Parathyroid adenoma (tissue), 2 donors: ENCODE measurements at regions not wholly inside any gene's neighbourhood (a gene's known extent, or its start where the extent isn't known, plus 50 kb on each side); places are given as distances from the start of the nearest gene placed in this dataset.

ENCODE experiments used
- H2AFZ ChIP-seq: fragments of 300-600 bp; sonication (generic); one replicate; pipeline ENCODE4 v1.7.0; 2017; ENCODE audit warnings: antibody characterized with exemption, mild to moderate bottlenecking
- H3K27ac ChIP-seq: fragments of 300-600 bp; sonication (generic); one replicate; pipeline ENCODE4 v1.7.0; 2017
- H3K27me3 ChIP-seq: fragments of 300-600 bp; sonication (generic); one replicate; pipeline ENCODE4 v1.7.0; 2017; ENCODE audit warnings: low read length; ENCODE audit not compliant: control insufficient read depth, insufficient read depth
- H3K36me3 ChIP-seq: fragments of 300-600 bp; sonication (generic); one replicate; pipeline ENCODE4 v1.7.0; 2017; ENCODE audit warnings: low read length; ENCODE audit not compliant: control insufficient read depth, insufficient read depth
- H3K4me1 ChIP-seq: fragments of 300-600 bp; sonication (generic); one replicate; pipeline ENCODE4 v1.7.0; 2017; ENCODE audit warnings: control low read depth
- H3K4me2 ChIP-seq: fragments of 300-600 bp; sonication (generic); one replicate; pipeline ENCODE4 v1.7.0; 2017; ENCODE audit warnings: low read length
- H3K4me3 ChIP-seq: fragments of 300-600 bp; sonication (generic); one replicate; pipeline ENCODE4 v1.7.0; 2017; ENCODE audit warnings: low read depth, low read length
- H3K79me2 ChIP-seq: fragments of 300-600 bp; sonication (generic); one replicate; pipeline ENCODE4 v1.7.0; 2017; ENCODE audit warnings: control low read depth
- H3K9ac ChIP-seq: fragments of 300-600 bp; sonication (generic); one replicate; pipeline ENCODE4 v1.7.0; 2017; ENCODE audit warnings: mild to moderate bottlenecking
- H3K9me3 ChIP-seq: fragments of 300-600 bp; sonication (generic); one replicate; pipeline ENCODE4 v1.7.0; 2017; ENCODE audit warnings: low read length; ENCODE audit not compliant: control insufficient read depth
- TF ChIP-seq, protein P1 (sequence below): fragments of 300-600 bp; sonication (generic); IDR thresholded peaks from one replicate; pipeline ENCODE4 v1.7.0; 2017; ENCODE audit warnings: antibody characterized with exemption, mild to moderate bottlenecking
- donor health status: primary hyperparathyroidism.

DNA sequence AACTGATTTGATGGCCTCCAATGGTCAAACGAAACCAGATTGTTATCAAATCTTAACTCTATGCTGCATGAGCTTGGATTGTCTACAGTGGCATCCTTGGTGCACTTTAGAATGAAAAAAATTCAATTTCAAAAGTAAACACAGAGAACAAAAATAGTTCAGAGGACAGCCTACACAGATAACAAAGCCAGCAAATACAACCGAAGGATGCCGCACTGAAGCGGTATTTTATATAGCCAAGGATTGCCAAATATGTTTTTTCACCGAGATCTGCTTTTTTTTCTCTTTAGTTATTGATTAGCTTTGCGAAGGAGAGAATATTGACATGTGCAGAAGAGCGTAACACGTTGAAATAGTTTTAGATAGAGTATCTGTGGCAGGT lies 72.0 kb downstream of the SLC4A3 start:
- Histone ChIP-seq H2AFZ (no peak overlapping the region), H3K4me1 (no peaks in the 10 kb centered on the region), H3K79me2 (no peaks in the 10 kb centered on the region), H3K4me2 (no peak overlapping the region), H3K27me3 (no peaks in the 10 kb centered on the region), H3K9me3 (no peaks in the 10 kb centered on the region), H3K36me3 (no peaks in the 10 kb centered on the region), H3K27ac (no peak overlapping the region), H3K9ac (no peak overlapping the region), H3K4me3 (no peak overlapping the region)
- TF ChIP-seq, protein P1, sequence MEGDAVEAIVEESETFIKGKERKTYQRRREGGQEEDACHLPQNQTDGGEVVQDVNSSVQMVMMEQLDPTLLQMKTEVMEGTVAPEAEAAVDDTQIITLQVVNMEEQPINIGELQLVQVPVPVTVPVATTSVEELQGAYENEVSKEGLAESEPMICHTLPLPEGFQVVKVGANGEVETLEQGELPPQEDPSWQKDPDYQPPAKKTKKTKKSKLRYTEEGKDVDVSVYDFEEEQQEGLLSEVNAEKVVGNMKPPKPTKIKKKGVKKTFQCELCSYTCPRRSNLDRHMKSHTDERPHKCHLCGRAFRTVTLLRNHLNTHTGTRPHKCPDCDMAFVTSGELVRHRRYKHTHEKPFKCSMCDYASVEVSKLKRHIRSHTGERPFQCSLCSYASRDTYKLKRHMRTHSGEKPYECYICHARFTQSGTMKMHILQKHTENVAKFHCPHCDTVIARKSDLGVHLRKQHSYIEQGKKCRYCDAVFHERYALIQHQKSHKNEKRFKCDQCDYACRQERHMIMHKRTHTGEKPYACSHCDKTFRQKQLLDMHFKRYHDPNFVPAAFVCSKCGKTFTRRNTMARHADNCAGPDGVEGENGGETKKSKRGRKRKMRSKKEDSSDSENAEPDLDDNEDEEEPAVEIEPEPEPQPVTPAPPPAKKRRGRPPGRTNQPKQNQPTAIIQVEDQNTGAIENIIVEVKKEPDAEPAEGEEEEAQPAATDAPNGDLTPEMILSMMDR, result no peak

- H3K4me3 ChIP-seq, result no peak overlapping the region
- H3K27ac ChIP-seq, result no peak overlapping the region
- no peaks in the 10 kb centered on the region for H3K36me3 ChIP-seq
- H3K27me3 ChIP-seq, result no peaks in the 10 kb centered on the region
- H2AFZ ChIP-seq, result no peak overlapping the region
- H3K4me1 ChIP-seq, result no peaks in the 10 kb centered on the region
- no peaks in the 10 kb centered on the region for H3K79me2 ChIP-seq
- no peaks in the 10 kb centered on the region for H3K9me3 ChIP-seq
- TF ChIP-seq, protein P1, result no peak
- no peak overlapping the region for H3K4me2 ChIP-seq
- no peak overlapping the region for H3K9ac ChIP-seq
Measured at GRCh38 chr2:219701847-219702634, 74.6 kb downstream of the SLC4A3 start.

- H3K79me2 ChIP-seq, result no peaks in the 10 kb centered on the region
- no peak overlapping the region for H3K4me3 ChIP-seq
- no peak overlapping the region for H3K9ac ChIP-seq
- no peaks in the 10 kb centered on the region for H3K36me3 ChIP-seq
- no peak overlapping the region for H3K4me2 ChIP-seq
- TF ChIP-seq, protein P1, result no peak
- no peaks in the 10 kb centered on the region for H3K9me3 ChIP-seq
- no peaks in the 10 kb centered on the region for H3K4me1 ChIP-seq
- no peaks in the 10 kb centered on the region for H3K27me3 ChIP-seq
- H3K27ac ChIP-seq, result no peak overlapping the region
- no peak overlapping the region for H2AFZ ChIP-seq
Measured at GRCh38 chr2:219702796-219703545, 75.5 kb downstream of the SLC4A3 start.

GRCh38 chr2:219704878-219705277 lies 77.4 kb downstream of the SLC4A3 start:
- H3K36me3 ChIP-seq, result no peaks in the 10 kb centered on the region
- no peak overlapping the region for H3K4me2 ChIP-seq
- no peak overlapping the region for H3K9ac ChIP-seq
- H3K9me3 ChIP-seq, result no peaks in the 10 kb centered on the region
- no peak overlapping the region for H3K4me3 ChIP-seq
- no peaks in the 10 kb centered on the region for H3K27me3 ChIP-seq
- TF ChIP-seq, protein P1, result no peak
- H3K27ac ChIP-seq, result no peak overlapping the region
- H3K79me2 ChIP-seq, result no peaks in the 10 kb centered on the region
- H2AFZ ChIP-seq, result no peak overlapping the region
- no peaks in the 10 kb centered on the region for H3K4me1 ChIP-seq
